ENCODE measurements at regions not wholly inside any gene's neighbourhood (a gene's known extent, or its start where the extent isn't known, plus 50 kb on each side); places are given as distances from the start of the nearest gene placed in this dataset.

DNA sequence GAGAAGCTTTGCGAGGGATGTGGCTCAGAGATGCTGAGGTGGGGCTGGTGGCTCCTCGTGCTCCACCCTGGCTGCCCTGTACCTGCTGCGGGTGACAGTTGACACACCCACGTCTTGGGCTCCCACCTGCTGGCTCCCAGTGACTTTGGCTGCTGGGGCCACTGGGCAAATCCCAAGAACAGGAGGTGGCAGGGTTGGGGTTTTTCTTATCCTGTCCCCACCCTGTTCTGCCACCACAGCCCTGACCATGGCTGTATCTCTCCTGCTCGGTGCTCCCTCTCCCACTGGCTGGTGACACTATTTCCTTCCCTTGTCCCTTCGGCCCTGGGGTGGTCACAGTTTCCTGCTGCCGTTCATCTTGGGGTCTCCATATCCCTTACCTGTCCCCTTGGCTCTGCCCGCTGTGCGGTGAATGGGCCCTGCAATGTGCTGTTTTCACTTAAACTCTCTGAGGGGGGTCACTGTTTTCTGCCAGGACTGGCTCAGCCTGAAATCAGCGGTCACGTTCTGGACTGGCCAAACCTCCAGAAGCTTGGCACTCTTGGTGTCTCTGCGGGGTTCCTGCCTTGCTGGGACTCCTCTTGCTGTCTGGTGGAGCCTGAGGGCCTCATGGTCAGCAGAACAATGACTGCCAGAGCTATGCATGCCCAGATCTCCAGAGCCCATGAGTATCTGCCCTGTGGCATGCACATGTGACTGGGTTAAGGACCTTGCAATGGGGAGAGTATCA, 144.2 kb downstream of the IRF8 start:
- DNase-seq, result no peak

DNA sequence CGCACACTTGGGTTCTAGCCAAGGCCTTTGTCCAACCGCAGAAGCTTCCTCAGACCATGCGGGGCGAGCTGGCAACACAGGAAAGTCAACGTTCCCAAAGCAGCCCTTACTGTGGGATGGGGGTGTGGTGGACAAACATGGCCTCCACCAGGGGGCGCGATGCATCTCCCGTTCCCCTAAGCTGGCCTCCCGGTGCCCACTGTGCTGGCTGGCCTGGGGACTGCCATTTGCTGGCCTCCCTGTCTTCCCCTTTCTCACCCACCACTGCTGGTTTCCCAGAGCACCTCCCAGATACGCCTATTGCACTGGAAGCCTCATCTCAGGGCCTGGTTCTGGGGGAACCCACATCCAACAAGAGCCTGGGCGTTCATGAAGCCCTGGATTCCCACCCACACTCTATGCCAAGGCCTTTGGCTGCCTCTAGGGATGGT, 145.3 kb downstream of the IRF8 start:
- DNase-seq, result peak; percentile 3

- no peak for DNase-seq
These were observed 146.1 kb downstream of the IRF8 start for GRCh38 chr16:86044881-86045590.

DNA sequence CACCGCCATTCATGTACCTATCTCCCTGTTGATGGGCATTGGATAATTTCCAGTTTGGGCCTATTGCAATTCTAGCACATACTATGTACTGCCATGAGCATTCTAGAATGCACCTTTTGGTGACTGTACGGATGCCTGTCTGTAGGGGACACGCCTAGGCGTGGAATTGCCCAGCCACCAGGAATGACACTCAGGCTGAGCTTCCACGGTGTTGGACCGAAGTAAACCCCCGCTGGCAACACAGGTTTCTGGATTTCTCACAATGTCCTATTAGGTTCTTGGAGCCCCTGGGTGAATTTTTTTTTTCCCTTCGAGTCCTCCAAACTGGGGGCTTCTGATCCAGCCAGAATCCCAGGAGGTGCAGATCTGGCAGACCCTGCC, 146.6 kb downstream of the IRF8 start:
- DNase-seq, result no peak

GRCh38 chr16:86046026-86046425, 147.1 kb downstream of the IRF8 start:
- no peak for DNase-seq

DNA sequence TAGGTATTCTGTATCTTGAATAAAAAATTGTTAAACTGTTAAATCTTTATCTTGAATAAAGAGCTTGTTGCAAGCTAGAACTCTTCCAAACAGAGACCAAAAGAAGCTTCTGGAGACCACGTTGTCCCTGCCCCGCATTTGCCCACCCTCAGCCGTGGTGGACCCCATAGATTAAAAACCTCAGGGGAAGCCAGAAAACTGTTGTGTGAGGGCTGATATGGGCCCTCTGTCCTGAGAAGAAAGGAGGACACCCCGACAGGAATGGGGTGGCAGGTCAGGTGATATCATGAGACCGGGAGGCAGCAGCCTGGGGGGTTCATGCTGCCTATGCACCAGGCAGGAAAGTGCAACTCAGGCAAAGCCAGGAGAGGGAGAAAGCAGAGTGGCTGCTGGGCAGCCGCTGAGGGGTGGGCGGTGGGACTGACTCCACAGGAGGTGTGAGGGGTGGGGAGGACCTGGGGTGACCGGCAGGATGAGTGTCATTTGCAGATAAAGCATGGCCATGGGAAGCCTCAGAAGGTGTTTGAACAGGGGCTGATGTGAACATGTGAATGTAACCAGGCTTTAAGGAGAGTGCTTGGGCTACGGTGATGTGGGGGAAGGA, 147.8 kb downstream of the IRF8 start:
- DNase-seq, result no peak

DNA sequence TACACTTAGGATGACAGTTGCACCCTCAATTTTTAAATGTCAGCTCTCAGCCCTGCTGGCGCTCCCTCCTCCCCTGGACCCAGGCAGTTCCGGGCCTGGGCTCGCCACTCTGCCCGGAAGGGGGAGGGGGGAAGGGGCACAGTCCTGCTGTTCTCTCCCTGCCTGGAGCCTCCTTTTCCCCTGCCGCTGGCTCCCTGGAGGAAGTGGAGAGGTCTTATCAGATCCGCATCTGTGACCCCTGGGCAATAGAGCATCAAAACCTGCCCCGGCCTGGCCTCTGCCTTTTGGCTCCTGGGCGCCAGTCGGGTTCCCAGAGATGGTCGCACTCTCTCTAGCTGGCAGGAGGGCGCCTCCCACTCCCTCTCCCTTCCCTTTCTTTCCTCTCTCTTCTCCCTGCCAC, 149.3 kb downstream of the IRF8 start:
- DNase-seq, result no peak

GRCh38 chr16:86048882-86049585, 150.1 kb downstream of the IRF8 start:
- no peak for DNase-seq

- DNase-seq, result no peak
These were observed 150.7 kb downstream of the IRF8 start for GRCh38 chr16:86049641-86050040.

DNA sequence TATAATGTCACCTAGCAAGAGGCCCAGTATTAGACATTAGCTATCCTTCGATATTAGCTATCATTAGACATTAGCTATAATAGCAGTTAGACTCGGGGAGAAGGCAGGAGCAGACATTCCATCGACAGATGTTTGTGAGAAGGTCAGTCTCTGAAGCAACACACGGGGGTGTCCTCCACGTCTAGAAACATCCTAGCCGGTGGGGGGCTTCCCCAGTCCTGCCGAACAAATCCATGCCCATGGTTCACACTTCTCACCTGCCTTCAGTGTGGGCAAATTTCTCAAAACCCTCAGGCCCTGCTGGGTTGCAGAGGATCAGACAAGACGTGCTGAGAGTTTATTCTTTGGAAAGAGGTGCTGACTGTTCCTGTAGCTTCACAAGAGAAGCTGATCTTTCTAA, 151.1 kb downstream of the IRF8 start:
- no peak for DNase-seq

- DNase-seq, result no peak
These were observed 151.8 kb downstream of the IRF8 start for GRCh38 chr16:86050591-86051367.

- peak; percentile 30 for DNase-seq
These were observed 152.6 kb downstream of the IRF8 start for GRCh38 chr16:86051368-86052114.

DNA sequence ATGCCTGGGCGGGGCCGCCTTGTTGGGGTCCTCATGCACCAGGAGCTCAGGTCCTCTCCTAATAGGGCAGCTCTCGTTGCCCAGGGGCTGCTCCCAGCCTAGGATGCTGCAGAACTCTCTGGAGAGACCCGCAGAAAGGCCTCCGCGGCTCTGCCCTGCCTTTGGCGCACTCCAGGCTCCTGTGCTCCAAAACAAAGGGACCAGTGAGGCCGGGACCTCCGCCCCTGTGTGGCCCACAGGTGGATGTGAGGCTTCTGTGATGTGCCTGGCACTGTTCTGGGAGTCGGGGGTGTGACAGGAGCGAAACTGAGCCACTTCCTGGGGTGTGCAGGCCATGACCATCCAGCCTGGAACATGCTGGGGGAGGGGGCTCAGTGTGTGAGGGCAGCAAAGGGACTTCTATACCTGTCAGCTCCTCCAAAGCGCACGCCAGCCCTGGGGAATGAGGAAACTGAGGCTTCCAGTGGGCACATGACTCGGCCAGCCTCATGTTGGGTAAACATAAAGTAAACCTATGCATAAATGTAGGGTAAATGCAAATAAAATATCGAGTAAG, 153.2 kb downstream of the IRF8 start:
- no peak for DNase-seq

GRCh38 chr16:86052926-86053325, 154.0 kb downstream of the IRF8 start:
- DNase-seq, result no peak

GRCh38 chr16:86059253-86060171, 160.6 kb downstream of the IRF8 start:
- DNase-seq, result no peak

DNA sequence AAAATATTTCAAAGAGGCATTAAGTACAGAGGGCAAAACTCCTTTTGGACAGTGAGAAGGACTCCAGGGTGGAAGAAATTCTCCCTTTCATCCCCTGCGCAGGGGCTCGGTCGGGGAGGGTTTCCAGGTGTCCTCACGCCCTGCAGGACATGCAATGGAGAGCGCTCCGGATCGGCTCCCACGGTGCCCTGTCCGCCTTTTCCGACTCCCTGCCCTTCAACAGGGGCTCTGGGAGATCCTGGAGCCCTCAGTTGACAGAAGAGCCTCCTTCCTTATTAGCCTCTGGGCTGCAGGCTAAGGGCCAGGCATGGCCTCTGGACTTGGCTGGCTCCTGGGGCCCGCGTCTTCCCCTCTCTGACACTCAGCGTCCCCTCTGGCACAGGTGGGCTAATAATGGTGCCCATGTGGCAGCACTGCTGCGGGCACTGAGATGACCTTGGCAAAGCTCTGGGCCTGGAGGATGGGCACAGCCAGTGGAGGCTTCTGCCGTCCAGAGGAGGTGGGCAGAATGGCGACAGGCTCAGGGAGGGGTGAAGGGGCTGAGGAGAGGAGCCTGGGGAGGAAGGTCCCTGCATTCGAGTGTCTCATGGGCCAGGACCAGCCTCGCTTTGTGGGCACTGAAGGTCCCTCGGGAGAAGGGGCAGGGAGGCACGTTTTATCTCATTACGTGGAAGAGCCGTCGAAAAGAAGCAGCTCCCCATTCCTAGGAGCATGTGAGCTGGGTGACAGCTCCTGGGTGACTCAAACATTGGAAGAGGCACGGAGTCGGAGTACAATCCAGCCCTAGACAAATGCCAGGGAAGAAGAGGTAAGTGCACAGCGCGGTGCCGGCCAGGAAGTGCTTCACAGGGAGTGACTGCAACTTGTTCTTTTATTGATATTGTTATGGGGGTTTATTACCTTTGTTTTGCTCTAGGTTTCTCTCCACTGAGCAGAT, 161.7 kb downstream of the IRF8 start:
- DNase-seq, result no peak

GRCh38 chr16:86061318-86061695, 162.3 kb downstream of the IRF8 start:
- DNase-seq, result no peak

- no peak for DNase-seq
These were observed 162.8 kb downstream of the IRF8 start for GRCh38 chr16:86061721-86062120.

DNA sequence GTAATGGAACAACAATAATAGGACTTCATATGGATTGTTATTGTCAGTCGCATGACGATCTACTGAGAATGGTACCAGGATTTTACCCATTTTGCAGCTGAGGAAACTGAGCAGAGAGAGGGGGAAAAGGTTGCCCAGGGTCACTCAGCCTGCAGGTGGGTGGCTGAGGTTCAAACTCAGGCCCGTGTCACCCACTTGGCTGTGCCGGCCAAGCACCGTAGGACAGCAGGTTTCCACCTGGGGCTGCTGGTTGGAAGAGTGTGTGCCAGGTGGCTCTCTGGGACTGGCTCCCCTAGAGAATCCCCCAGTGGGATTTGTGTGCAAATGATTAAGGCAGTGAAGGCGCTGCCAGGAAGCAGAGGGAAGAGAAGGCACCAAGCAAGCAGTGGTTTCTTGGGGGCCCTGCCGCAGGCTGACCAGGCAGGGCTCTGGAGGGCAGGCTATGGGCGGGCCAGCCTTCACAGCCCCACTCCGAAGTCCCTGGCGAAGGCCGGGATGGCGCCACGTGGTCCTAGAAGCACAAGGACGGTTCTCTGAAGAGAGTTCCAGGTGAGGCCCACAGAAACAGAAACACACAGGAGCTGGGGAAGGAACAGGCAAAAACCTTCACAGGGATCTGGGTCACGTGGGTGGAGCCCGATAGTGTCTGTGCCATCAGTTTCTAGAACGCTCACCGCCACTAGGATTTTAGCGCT, 163.5 kb downstream of the IRF8 start:
- no peak for DNase-seq
